Natural killer cell treated with Interleukin-12 subunit alpha and Interleukin-12 subunit beta and Interleukin-15 and Interleukin-18, amount 100 ng/mL, for 72 hours (primary cell): ENCODE measurements at regions not wholly inside any gene's neighbourhood (a gene's known extent, or its start where the extent isn't known, plus 50 kb on each side); places are given as distances from the start of the nearest gene placed in this dataset.

Experiments
- ATAC-seq, 2 donors: fragments of 150-1000 bp; cut with Tn5 transposase in 1 of 2; sonication (Bioruptor Pico), chemical (Tn5 transposase) in 1 of 2; 2 replicates each; pipeline ENCODE4 v1.10.0; 2021
- DNase-seq: peaks from one replicate; pipeline ENCODE4 v3.0.0; 2022; ENCODE audit warnings: low spot score
- H3K27ac Mint-ChIP-seq, 2 donors: 1 replicate in 1 of 2; 2 replicates in 1 of 2; pipeline ENCODE4 v1.8.0; 2022; ENCODE audit warnings: mixed read lengths in 2 of 2, mild to moderate bottlenecking in 1 of 2, moderate library complexity in 1 of 2
- H3K27me3 Mint-ChIP-seq, 2 donors: 1 replicate in 1 of 2; 2 replicates in 1 of 2; pipeline ENCODE4 v1.8.0; 2022; ENCODE audit warnings: mixed read lengths in 2 of 2
- H3K36me3 Mint-ChIP-seq: one replicate; pipeline ENCODE4 v1.8.0; 2022; ENCODE audit warnings: mixed read lengths
- H3K4me1 Mint-ChIP-seq, 2 donors: 1 replicate in 1 of 2; 2 replicates in 1 of 2; pipeline ENCODE4 v1.8.0; 2022; ENCODE audit warnings: low read depth in 2 of 2, mixed read lengths in 2 of 2, mild to moderate bottlenecking in 1 of 2
- H3K4me3 Mint-ChIP-seq: one replicate; pipeline ENCODE4 v1.8.0; 2022; ENCODE audit warnings: mixed read lengths
- H3K9me3 Mint-ChIP-seq: 2 replicates; pipeline ENCODE4 v1.8.0; 2022; ENCODE audit warnings: mixed read lengths

DNA sequence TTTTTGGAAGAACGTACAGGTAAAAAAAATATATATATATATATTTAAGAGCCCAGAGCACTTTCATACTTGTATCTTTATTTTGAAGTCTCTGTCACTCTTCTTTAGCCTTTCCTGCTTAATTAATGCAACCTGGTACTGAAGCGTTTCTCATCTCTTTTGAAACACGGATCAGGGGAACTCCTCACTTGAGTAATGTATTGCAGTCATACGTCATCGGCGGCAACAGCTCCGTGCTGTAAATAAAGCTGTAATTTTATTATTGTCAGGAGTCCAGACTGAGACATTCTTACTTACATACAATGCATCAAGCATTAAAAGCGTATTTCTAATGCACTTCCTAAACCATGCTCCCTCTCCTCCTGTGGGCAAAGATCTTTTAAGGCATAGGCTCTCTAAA lies 514.7 kb downstream of the SOX11 start:
- DNase-seq (no peak), ATAC-seq (no peak)
- Mint-ChIP-seq H3K4me3 (no peak overlapping the region), H3K9me3 (peaks cover 11% of the 10 kb centered on the region), H3K27ac (no peak overlapping the region), H3K4me1 (no peaks in the 10 kb centered on the region), H3K27me3 (no peaks in the 10 kb centered on the region), H3K36me3 (no peaks in the 10 kb centered on the region)

DNA sequence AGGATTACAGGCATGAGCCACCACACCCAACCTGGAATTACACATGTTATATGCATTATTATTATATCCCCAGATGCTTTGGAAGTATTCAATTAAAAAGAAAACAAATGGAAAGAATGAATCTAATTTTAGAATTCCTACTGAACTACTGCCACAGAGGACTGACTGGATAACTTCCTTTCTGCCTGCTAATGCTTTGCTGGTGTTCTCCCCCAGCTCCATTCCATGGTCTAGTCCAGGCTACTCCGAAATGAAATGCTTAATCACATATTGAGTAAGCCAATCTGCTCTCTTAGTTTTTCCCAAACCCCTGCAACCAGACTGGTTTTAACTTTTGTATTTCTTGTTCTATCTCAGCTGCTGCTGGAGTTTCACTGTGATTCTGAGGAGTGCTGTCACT lies 519.1 kb downstream of the SOX11 start:
- peaks cover 7% of the 10 kb centered on the region for H3K9me3 Mint-ChIP-seq
- H3K4me3 Mint-ChIP-seq = no peak overlapping the region
- H3K27ac Mint-ChIP-seq = no peak overlapping the region

DNA sequence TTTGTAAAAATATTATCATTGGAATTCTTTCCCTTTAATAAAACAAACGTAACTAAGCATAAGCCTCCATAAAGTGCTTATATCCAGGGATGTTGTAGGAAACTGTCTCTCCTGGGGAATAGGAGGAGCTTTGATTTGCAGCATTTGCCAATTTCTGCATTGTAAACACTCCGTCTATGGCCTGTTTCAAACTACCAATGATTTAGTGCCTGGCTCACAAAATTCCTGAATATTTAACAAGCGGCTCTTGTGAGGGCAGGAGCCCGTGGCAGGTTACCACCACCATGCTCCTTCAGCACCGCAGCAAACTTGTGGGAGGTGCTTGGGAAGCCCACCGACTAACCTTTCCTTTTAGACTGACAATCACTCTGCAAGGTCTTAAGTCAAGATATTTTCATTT lies 520.3 kb downstream of the SOX11 start:
- no peak for ATAC-seq
- Mint-ChIP-seq H3K4me1 (no peaks in the 10 kb centered on the region), H3K4me3 (no peak overlapping the region), H3K27me3 (no peaks in the 10 kb centered on the region), H3K36me3 (no peaks in the 10 kb centered on the region), H3K27ac (no peak overlapping the region), H3K9me3 (peaks cover 7% of the 10 kb centered on the region)
- no peak for DNase-seq

More for the DNA sequence above, 519.1 kb downstream of the SOX11 start:
- H3K4me1 Mint-ChIP-seq = no peaks in the 10 kb centered on the region
- no peaks in the 10 kb centered on the region for H3K27me3 Mint-ChIP-seq
- no peak for DNase-seq
- H3K36me3 Mint-ChIP-seq = no peaks in the 10 kb centered on the region
- ATAC-seq = no peak

DNA sequence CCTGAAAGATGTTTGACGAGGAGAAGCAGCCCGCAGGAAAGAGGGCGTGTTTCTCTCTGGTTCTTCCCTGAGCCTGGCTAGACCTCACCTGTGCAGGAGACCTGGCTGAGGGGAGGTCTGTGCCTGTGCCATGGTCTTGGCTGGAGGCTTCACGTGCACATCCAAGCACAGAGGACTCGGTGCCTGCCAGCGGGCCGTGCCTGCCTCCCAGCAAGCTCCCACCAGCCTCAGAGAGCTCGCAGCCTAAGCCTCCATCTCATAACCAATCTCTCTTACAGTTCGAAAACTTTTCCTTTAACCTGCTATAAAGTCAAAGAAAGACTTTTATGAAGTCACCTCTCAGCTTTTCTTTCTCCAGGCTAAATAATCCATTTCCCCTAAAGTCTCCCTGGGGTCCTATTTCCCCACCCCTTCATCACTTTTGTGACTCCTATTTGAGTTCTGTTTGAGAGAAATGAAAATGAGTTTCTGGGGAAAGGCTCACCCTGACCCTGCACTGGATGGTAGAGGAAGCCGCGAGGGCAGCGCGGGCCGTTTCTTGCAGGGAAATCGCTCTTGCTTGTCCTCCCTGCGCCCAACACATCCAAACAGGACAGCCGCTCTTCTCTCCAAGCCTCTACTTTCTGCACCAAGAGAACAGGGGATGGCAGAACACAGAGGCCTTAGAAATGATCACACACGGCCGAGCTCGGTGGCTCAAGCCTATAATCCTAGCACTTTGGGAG lies 521.0 kb downstream of the SOX11 start:
- no peak for DNase-seq
- H3K27me3 Mint-ChIP-seq = no peaks in the 10 kb centered on the region
- ATAC-seq = no peak
- peaks cover 7% of the 10 kb centered on the region for H3K9me3 Mint-ChIP-seq
- H3K27ac Mint-ChIP-seq = no peak overlapping the region
- H3K4me1 Mint-ChIP-seq = no peaks in the 10 kb centered on the region
- H3K36me3 Mint-ChIP-seq = no peaks in the 10 kb centered on the region
- H3K4me3 Mint-ChIP-seq = no peak overlapping the region

DNA sequence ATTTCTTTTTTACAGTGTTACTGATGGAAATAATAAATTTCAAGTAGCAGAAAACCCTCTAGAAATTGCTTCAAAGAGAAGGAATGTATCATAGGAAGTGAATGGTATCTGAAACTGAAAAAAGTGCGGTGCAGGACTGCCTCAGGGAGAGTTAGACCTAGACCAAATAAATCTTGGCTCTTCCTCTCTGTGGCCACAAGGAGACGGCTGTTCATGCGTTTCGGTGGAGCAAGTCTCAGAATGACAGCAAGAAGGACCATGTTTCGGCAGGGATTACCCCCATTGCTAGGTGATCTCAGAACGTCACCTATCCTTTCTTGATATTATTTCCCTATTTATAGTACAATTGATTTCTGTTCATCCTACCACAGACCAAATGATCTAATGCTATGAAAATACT lies 522.3 kb downstream of the SOX11 start:
- ATAC-seq (no peak), DNase-seq (no peak)
- Mint-ChIP-seq H3K9me3 (peaks cover 4% of the 10 kb centered on the region), H3K4me3 (no peak overlapping the region), H3K27me3 (no peaks in the 10 kb centered on the region), H3K27ac (no peak overlapping the region), H3K4me1 (no peaks in the 10 kb centered on the region), H3K36me3 (no peaks in the 10 kb centered on the region)

DNA sequence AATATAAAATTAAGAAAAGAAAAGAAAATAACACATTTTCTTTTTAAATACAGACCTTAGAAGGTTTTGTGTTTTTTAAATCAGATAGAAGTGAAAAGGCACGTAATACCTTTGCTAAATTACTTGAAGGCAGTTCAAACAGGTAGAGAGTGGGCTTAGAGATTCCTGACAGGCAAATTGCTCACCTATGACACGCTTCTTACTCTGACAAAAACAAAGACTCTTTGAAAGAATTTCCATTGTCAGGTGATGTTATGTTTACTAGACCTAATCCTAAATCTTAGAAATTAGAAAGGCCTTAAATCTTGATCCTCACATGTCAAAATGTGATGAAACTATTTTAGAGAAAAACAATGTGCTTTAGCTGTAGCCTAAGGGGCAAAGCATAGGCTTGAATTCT lies 522.9 kb downstream of the SOX11 start:
- Mint-ChIP-seq H3K27ac (no peak overlapping the region), H3K36me3 (no peaks in the 10 kb centered on the region), H3K4me3 (no peak overlapping the region), H3K27me3 (no peaks in the 10 kb centered on the region), H3K9me3 (peaks cover 4% of the 10 kb centered on the region), H3K4me1 (no peaks in the 10 kb centered on the region)
- ATAC-seq (no peak), DNase-seq (no peak)

DNA sequence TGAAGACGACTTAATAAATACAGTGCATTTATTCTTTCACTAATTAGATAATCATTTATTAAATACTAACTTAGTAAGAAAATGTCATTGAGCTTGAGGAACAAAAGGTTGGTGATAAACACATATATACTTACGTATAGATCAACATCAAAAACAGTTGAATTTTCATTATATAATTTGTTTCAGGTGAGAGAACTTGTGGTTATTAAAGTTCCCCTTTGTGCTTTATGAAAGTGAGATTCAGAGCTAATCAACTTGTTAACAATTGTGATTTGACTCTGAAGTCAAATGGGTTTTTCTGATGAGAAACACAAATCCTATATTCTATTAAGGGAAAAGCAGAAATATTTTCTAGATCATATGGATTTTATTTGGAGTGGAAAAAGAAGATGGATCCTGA lies 524.0 kb downstream of the SOX11 start:
- peaks cover 4% of the 10 kb centered on the region for H3K9me3 Mint-ChIP-seq
- DNase-seq = no peak
- no peaks in the 10 kb centered on the region for H3K4me1 Mint-ChIP-seq
- no peaks in the 10 kb centered on the region for H3K36me3 Mint-ChIP-seq
- H3K4me3 Mint-ChIP-seq = no peak overlapping the region
- no peak for ATAC-seq
- no peak overlapping the region for H3K27ac Mint-ChIP-seq
- no peaks in the 10 kb centered on the region for H3K27me3 Mint-ChIP-seq

DNA sequence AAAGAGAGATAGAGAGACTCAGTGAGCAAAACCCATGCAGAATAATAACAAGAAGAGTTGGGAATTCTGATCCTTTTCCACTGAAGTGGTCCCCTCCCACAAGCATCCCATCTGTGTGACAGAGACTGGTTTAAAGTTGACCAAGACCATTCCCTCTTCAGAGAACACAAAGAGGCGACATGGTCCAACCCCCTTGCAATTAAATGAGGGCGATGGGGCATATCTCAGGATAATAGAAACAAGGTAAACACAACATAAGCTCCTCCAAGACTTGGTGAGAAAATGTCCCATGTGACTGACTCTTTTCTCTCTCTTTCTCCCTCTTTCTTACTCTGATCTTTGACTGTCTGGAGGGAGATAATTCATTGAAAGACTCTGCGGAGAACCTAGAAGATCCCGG lies 526.7 kb downstream of the SOX11 start:
- Mint-ChIP-seq H3K9me3 (no peaks in the 10 kb centered on the region), H3K36me3 (no peaks in the 10 kb centered on the region), H3K27ac (no peak overlapping the region), H3K4me3 (no peak overlapping the region), H3K4me1 (no peaks in the 10 kb centered on the region), H3K27me3 (no peaks in the 10 kb centered on the region)
- DNase-seq (no peak), ATAC-seq (no peak)

DNA sequence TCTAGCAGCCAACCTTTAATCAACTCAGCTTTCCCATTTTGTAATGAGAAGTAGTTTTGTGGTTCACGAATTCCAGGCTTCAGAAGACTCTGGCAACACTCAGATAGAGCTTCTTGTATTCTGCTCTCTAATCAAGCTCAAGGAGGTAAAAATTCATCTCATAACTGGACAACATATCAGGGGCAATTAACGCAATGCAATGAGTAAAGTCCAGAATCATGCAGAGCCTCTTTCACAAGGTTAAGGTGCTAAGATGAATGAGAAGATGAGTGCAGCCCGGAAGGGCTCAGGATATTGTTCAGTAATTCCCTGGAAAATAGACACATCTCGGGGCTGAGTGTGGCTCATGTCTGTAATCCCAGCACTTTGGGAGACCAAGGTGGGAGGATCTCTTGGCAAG lies 527.7 kb downstream of the SOX11 start:
- DNase-seq = no peak
- Mint-ChIP-seq H3K36me3 (no peaks in the 10 kb centered on the region), H3K4me3 (no peak overlapping the region), H3K9me3 (no peaks in the 10 kb centered on the region), H3K4me1 (no peaks in the 10 kb centered on the region), H3K27ac (no peak overlapping the region), H3K27me3 (no peaks in the 10 kb centered on the region)
- ATAC-seq = no peak

DNA sequence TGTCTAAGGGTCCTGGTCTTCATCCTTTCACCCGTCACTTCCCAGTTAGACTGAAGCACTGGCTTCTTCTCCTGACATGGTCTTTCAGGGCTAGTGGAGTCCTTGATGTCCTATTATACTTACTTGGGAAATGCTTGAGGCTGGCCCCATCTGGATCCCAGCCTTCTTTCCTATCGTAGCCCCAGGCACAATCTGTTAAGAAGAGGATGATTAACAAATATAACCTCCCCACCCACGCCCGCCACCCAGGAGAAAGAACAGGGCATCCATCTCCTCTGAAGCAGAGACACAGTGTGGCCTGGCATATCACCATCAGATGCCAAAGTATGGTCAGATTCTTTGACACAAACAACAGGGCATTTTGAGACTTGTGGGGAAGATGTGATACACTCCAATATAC lies 530.1 kb downstream of the SOX11 start:
- H3K27ac Mint-ChIP-seq = no peak overlapping the region
- no peaks in the 10 kb centered on the region for H3K27me3 Mint-ChIP-seq
- H3K4me1 Mint-ChIP-seq = no peaks in the 10 kb centered on the region
- ATAC-seq (no peak), DNase-seq (no peak)
- no peak overlapping the region for H3K4me3 Mint-ChIP-seq
- peaks cover 3% of the 10 kb centered on the region for H3K9me3 Mint-ChIP-seq
- no peaks in the 10 kb centered on the region for H3K36me3 Mint-ChIP-seq

DNA sequence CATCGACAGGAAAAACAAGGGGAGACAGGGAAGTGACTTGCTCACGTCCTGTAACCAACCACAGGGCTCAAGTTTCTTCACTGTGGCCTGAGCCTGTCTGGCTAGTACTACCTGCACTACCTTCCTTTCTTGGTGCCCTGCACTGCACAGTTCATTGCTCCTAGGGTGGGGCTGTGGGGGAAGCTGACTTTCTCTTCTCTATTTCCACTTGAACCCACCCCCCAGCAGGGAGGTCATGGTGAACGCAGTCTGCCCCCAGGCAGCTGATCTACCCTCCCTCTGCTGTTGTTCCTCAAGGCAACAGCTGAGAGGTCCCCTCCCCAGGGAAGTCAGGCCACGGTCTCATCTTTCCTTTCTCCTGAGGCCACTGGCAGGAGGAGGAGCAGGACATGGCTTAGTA lies 532.1 kb downstream of the SOX11 start:
- H3K27me3 Mint-ChIP-seq = no peaks in the 10 kb centered on the region
- H3K36me3 Mint-ChIP-seq = no peaks in the 10 kb centered on the region
- DNase-seq (no peak), ATAC-seq (no peak)
- peaks cover 6% of the 10 kb centered on the region for H3K9me3 Mint-ChIP-seq
- H3K4me1 Mint-ChIP-seq = no peaks in the 10 kb centered on the region
- no peak overlapping the region for H3K4me3 Mint-ChIP-seq
- H3K27ac Mint-ChIP-seq = no peak overlapping the region

DNA sequence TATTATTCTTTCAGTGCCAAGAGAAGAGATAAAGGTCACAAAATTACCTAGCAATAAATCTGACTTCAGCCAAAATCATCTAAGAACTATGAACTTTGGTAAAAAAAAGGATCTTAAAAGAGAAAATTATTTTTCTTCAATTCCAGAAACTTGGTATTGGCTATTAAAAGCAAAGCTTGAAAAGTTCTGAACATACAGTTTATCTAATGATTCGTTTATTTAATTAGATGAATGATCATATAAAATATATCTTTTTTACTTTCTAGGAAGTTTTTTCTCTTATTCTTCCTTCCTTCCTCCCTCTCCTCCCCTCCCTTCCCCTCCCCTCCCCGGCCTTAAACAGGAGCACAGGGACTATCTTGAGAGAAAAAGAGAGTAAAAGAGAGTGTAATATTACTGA lies 536.1 kb downstream of the SOX11 start:
- DNase-seq = no peak
- peaks cover 10% of the 10 kb centered on the region for H3K9me3 Mint-ChIP-seq
- H3K4me1 Mint-ChIP-seq = no peaks in the 10 kb centered on the region
- no peaks in the 10 kb centered on the region for H3K36me3 Mint-ChIP-seq
- no peak for ATAC-seq
- no peaks in the 10 kb centered on the region for H3K27me3 Mint-ChIP-seq
- H3K4me3 Mint-ChIP-seq = no peak overlapping the region
- H3K27ac Mint-ChIP-seq = no peak overlapping the region

DNA sequence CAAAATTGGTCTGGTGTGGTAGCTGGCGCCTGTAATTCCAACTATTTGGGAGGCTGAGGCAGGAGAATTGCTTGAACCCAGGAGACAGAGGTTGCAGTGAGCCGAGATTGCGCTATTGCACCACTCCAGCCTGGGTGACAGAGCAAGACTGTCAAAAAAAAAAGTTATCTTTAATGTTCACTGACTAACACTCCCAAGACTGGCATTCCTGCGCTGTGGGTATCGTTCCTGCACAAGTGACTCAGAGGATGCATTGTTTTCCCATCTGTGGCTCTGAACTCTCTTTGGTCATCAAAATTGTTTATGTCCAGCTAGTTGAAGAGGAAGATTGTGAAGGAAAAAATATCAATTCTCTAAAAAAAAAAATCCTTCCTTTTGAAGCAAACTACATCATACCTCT lies 539.0 kb downstream of the SOX11 start:
- Mint-ChIP-seq H3K27ac (no peak overlapping the region), H3K9me3 (peaks cover 11% of the 10 kb centered on the region), H3K4me3 (no peak overlapping the region), H3K4me1 (no peaks in the 10 kb centered on the region), H3K27me3 (no peaks in the 10 kb centered on the region), H3K36me3 (no peaks in the 10 kb centered on the region)
- no peak for ATAC-seq
- DNase-seq = no peak

DNA sequence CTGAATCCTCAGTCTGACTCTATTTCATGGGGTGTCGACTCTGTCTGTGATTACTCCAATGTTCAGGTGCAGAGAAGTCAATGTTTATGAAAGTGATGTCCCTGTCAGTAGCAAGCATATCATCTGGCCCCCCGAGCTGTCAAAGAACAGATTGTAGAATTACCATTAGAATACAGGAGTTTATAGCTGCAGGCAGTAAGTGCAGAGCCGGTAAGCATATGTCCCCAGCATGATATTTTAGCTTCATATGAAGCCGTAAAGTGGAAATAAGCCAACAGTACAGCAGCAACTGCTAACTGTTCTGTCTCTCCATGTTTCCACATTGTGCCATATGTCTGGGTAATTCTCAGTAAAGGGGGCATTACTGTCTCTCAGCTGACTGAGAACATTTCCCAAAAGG lies 541.8 kb downstream of the SOX11 start:
- Mint-ChIP-seq H3K27me3 (no peaks in the 10 kb centered on the region), H3K4me1 (no peaks in the 10 kb centered on the region), H3K27ac (no peak overlapping the region), H3K36me3 (no peaks in the 10 kb centered on the region), H3K4me3 (no peak overlapping the region), H3K9me3 (peaks cover 11% of the 10 kb centered on the region)
- ATAC-seq = no peak
- DNase-seq = no peak

DNA sequence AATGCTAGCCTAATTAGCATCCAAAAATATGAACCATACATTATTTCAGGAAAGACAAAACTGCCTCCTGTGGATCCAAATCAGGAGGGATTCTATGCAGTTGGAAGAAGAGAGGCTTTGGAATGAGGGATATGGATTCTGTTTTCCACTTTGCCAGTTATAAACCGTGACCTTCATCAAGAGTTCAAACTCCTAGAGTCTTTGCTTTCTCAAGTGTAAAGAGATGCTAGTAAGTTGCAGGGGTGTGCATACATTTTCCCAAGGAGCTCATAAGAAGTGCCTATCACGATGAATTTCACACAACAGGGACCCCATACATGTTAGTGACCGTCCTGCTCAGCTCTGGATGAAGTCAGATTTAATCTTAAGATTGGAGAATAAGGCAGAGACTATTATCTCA lies 542.5 kb downstream of the SOX11 start:
- DNase-seq (no peak), ATAC-seq (no peak)
- Mint-ChIP-seq H3K27ac (no peak overlapping the region), H3K4me3 (no peak overlapping the region), H3K4me1 (no peaks in the 10 kb centered on the region), H3K36me3 (peaks cover 2% of the 10 kb centered on the region), H3K9me3 (peaks cover 12% of the 10 kb centered on the region), H3K27me3 (no peaks in the 10 kb centered on the region)
